HG02588 (cell line): ENCODE measurements at regions not wholly inside any gene's neighbourhood (a gene's known extent, or its start where the extent isn't known, plus 50 kb on each side); places are given as distances from the start of the nearest gene placed in this dataset.

Experiments
- ATAC-seq: cut with Tn5 transposase; IDR thresholded peaks from one replicate; pipeline ENCODE4 v1.9.1; 2021; ENCODE audit warnings: mild to moderate bottlenecking, moderate library complexity; ENCODE audit not compliant: unreplicated experiment

DNA sequence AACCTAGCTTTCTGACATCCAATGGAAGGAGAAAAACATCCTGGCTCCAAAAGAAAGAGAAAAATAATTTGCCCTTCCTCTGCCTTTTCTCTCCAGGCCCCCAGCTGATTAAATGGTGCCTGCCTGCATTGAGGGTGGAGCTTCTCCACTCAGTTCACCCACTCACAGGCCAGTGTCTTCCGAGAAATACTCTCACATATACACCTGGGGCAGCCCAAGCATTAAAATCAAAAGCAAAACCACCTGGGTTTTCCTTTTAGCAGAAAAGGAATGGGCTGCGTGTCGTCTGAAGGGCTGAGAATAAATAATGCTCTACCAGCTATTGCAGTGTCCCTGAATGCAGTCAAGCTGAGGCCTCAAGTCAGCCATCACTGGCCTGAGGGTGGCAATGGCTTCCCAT is 1143.8 kb upstream of the TENM4 start:
- no peak for ATAC-seq

GRCh38 chr11:80569832-80570231 is 1129.0 kb upstream of the TENM4 start:
- no peak for ATAC-seq

DNA sequence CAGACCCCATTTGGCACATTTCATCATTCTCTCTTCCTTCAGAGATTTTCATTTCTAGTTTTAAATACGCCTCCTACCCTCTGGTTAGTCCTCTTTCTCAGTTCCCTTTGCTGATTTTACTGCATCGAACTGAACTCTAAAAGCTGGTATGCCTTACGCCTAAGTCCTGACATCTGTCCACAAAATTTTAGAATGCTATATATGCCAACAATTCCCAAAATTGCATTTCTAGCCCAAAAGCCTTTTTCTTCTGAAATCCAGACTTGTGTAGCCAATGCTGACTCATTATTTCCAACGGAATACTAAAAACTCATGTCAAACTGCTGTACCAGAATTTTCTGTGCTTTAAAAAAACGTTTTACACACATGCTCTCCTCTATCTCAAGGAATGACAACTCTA is 1124.4 kb upstream of the TENM4 start:
- no peak for ATAC-seq

DNA sequence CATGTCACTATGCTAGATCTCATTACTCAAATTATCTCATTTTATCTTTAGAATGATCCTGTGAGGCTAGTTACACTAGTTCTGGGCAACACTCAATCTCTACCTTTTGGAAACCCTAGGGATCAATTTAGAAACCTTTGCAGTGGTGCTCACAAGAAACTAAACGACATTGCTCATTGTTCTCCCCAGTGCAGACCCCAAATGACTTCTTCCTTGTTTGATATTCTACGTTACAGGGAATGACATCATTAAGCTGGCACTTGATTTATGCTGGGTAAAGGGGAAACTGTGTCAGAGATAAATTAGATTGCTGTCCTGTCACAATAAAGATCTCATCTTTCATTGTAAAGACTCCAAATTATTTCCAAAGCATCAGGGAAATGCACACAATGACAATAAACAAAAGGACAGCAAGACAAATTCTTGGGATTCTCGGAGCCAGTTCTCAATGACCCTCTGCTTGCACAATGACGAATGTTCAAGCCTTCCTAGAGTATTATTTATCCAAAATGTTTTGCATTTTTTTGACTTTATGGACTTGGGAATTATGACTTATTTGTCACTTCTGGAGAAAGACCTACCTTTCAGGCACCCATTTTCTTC is 1121.8 kb upstream of the TENM4 start:
- no peak for ATAC-seq

DNA sequence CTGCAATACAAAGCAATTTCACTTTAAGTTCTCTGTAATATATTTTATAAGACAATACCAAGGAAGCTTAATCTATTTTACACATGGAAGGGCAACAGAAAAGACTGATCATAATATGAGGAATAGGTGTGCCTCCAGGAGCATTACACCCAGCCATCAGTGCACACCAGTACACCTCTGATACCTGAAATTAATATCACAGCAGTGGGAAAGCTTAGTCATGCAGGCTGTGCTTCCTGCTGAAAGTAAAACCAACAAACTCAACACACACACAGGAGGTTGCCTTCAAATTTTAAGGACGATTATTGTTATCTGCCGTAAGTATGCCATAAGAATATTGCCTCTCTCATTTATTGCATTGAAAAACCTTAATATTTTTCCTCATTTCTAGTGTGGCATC is 1119.1 kb upstream of the TENM4 start:
- no peak for ATAC-seq

GRCh38 chr11:80553565-80553964 is 1112.7 kb upstream of the TENM4 start:
- no peak for ATAC-seq

- ATAC-seq, result no peak
Observed at GRCh38 chr11:80542704-80543103, 1101.9 kb upstream of the TENM4 start.

DNA sequence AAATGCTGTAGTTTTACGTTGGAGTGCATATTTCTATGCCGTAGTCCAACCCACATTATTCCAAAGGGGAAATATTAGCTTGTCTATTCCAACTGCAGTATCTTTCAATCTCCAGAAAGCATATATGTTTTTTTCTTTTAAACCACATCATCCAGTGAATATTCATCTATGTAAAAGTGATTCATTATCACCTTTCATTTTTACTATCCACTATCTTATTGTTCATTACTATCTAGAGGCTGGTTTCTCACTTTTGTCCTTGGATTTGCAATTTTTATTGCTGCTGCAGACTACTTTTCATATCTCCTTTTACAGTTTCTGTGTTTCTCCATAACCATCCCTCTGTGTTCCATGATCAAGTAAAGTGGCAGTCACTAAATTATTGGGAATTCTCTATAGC is 1097.2 kb upstream of the TENM4 start:
- no peak for ATAC-seq

GRCh38 chr11:80533463-80533862 is 1092.6 kb upstream of the TENM4 start:
- ATAC-seq, result no peak

- no peak for ATAC-seq
Observed at GRCh38 chr11:80532633-80533232, 1091.9 kb upstream of the TENM4 start.

DNA sequence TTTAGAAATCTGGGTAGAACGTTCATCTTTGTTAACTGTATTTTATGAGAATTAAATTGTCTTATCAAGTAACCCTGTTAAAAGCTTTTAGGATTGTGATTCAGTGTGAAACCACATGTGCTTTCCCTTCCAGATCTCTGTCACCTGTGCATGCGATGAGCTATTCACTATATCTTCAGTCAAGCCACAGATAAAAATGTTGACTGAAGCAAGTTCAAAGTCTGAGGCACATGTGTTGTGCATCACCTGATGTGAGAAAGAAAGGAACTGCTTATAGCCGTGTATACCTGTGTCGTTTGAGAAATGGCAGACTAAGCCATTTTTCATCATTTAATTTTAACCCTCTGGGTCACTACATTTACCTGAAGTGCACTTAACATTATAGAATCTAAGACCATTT is 1088.9 kb upstream of the TENM4 start:
- no peak for ATAC-seq

DNA sequence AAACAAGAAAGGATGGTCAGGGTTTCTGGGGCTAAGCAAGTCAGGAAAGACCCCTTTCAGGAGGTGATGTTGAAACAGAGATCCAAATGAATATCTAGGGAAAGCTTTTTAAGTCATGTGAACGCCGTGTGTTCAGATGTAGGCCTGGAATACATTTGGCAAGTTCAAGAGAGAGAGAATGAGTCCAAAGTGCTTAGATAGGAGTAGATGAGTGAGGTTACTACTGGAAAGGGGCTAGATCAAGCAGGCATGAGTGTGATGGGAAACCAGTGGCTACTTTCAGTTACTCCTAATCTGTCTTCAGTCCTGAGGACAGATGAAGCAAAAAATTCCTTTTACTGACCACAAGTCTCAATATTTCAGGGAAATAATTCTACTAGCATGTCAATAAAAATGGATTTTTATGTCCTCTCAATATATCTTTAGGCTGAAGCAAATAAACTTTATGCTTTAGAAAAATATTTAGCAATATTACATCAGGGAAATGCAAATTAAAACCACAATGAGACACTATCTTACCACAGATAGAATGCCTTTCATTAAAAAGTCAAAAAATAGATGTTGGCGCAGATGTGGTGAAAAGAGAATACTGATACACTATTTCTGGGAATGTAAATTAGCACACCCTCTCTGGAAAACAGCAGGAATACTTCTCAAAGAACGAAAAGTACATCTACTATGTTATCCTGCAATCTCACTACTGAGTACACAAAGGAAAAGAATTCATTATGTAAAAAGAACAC is 1085.0 kb upstream of the TENM4 start:
- ATAC-seq, result no peak

GRCh38 chr11:80524349-80524748 is 1083.5 kb upstream of the TENM4 start:
- ATAC-seq, result no peak

- no peak for ATAC-seq
Observed at GRCh38 chr11:80523057-80523456, 1082.2 kb upstream of the TENM4 start.

DNA sequence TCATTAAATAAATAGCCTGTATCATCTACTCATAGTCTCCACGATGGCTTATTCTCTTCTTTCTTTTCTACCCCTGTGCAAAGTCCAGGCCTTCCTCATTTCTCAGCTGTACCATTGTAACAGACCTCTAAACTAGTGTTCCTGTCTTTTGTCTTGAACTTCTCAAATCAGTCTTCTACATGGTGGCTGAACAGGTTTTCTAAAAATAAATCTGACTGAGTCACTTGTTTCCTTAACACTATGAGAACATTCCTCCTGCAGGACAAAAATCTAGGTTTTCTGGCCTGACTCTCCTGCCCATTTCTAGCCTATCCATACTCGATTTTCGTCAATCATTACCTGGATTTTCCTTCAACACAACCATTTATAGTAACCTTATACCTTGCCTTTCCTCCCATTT is 1080.8 kb upstream of the TENM4 start:
- no peak for ATAC-seq

- no peak for ATAC-seq
Observed at GRCh38 chr11:80520507-80520887, 1079.7 kb upstream of the TENM4 start.

DNA sequence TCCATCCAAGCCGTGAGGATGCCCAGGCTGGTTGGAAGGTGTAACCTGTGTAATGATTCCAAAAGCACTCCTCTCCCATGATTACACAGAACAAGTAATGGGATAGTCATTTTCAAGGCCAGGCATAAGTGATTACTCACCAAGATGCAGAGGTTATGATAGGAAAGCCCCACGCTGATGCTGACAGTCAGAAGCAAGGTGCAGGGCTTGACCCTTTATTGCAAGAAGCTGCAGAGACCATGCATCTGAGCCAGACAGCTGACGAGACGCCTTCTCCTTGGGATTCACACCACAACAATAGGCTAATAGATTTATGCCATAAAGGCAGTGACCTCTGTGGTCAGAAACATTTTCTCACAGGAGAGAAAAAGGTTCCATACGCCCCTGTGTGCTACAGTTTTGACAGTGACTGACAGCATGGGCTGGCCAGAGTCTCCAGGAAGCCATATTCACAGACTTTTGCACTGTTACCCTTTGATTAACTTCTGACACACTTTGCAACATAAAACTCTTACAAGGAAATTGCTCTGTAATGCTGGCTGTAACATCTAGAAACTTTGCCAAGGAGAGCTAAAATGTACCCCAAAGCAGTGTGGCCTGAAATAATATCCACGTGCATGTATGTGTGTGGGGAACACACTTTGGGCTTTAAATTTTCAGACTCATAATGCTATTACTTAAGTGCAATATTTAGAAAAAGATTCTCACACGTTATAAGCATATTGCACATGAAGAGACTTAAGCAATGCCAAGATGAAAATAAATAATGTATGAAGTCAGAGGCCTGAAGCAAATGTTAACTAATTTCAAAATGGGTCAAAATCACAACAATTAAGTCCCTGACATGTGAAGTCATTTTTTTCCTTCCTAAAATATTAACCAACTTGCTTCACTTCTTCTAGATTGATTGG is 1079.0 kb upstream of the TENM4 start:
- no peak for ATAC-seq

GRCh38 chr11:80517701-80518100 is 1076.9 kb upstream of the TENM4 start:
- no peak for ATAC-seq

DNA sequence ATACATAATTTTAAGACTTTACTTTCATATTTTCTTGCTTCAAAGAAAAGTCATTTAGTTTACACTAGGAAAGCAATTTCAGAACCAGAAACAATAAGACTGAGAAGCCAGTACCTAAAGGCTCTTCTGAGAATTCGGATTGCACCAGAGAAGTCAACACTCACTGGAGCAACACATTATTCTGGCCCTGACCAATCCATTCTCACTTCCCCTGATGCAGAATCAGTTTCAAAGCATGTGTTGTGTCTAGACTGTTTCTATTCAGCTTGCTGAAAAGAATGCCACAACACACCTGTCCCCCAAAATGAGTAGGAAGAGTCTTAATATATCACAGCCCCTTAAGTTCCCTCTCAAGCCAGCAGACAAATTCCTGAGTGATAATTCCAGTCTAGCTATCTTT is 1074.3 kb upstream of the TENM4 start:
- ATAC-seq, result peak; percentile 68

GRCh38 chr11:80512491-80512890 is 1071.7 kb upstream of the TENM4 start:
- ATAC-seq, result no peak

GRCh38 chr11:80505771-80506170 is 1064.9 kb upstream of the TENM4 start:
- ATAC-seq, result no peak
